Prostate gland (tissue), 2 donors: ENCODE measurements at regions not wholly inside any gene's neighbourhood (a gene's known extent, or its start where the extent isn't known, plus 50 kb on each side); places are given as distances from the start of the nearest gene placed in this dataset.

Experiments used
- DNase-seq: peaks from one replicate; pipeline ENCODE4 v3.0.0-alpha.2; 2019; ENCODE audit warnings: low spot score
- H3K27ac ChIP-seq, 2 donors: fragments of 200-600 bp; sonication (generic); 2 replicates each; pipeline ENCODE4 v1.5.1; 2017 to 2019
- H3K27me3 ChIP-seq: fragments of 200-600 bp; sonication (generic); replicated peaks from 2 replicates; pipeline ENCODE4 v1.5.1; 2019; ENCODE audit not compliant: insufficient read depth
- H3K36me3 ChIP-seq, 2 donors: fragments of 200-600 bp; sonication (generic); 1 replicate in 1 of 2; 2 replicates in 1 of 2; pipeline versions ENCODE4 v1.5.1 to v1.8.1; 2017 to 2019
- H3K4me1 ChIP-seq: fragments of 200-600 bp; sonication (generic); replicated peaks from 2 replicates; pipeline ENCODE4 v1.5.1; 2019
- H3K4me3 ChIP-seq, 2 donors: fragments of 200-600 bp; sonication (generic); 2 replicates each; pipeline ENCODE4 v1.5.1; 2017 to 2019
- H3K9me3 ChIP-seq: fragments of 200-600 bp; sonication (generic); 2 replicates; pipeline ENCODE4 v1.5.1; 2017
- POLR2A ChIP-seq: fragments of 450-650 bp; IDR thresholded peaks from one replicate; pipeline ENCODE4 v1.6.1; 2016; ENCODE audit warnings: antibody characterized with exemption, mild to moderate bottlenecking
- POLR2AphosphoS5 ChIP-seq: sonication (generic); formaldehyde crosslinking; IDR thresholded peaks from one replicate; pipeline ENCODE4 v1.6.1; 2017; ENCODE audit warnings: antibody characterized with exemption
- WGBS: methylation state at CpG from one replicate; pipeline ENCODE4 v1.1.5; 2018; 5-methylcytosine and 5-hydroxymethylcytosine counted together
- intact Hi-C: fragments of 100-400 bp; cut with DNase I; formaldehyde crosslinking; loops from one replicate; pipeline ENCODE4 v1.14.2; 2022
- TF ChIP-seq, protein P1 (sequence below), 4 experiments: fragments of 200-600 bp in 2 of 4; fragments of 450-650 bp in 2 of 4; sonication (generic) in 2 of 4; IDR thresholded peaks; 1 replicate in 3 of 4; 2 replicates in 1 of 4; pipeline ENCODE4 v1.5.1; 2016 to 2019; ENCODE audit warnings: antibody characterized with exemption in 4 of 4, mild to moderate bottlenecking in 2 of 4, moderate library complexity in 2 of 4

DNA sequence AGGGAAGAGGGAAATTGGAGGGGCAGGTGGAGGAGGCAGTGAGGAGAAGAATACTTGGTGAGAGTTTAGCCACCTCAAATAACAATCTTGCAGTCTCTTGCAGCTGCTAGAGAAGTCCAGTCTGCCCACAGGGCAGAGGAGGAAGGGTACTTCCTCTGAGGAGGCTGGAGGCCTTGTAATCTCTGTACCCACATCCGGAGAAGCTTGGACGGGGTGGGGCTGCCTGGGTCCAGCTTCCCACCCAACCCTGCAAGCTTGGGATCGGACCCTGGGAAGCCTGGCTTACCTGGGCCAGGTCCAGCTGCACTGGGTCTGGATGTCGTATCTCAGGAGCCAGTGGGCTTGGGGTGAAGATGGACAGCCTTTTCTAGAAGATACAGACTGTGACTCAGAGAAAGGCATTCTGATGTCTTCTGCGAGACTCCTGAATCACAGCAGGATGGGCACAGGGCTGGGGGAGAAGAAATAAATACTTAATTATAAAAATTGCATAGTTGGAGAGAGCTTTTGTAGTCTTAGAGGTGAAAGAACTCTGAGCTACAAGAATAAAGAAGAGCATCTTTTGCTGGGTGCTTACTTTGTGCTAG lies 111.8 kb upstream of the JUN start:
- 82% methylated on average over 5 of the region's 5 CpGs for WGBS
- H3K4me3 ChIP-seq, result no peak overlapping the region
- DNase-seq, result no peak
- intact Hi-C loops, result loop anchor here (5.0 kb wide), 1 partner anchor 802 kb away; no protein-coding TSS in a partner anchor
- TF ChIP-seq, protein P1, sequence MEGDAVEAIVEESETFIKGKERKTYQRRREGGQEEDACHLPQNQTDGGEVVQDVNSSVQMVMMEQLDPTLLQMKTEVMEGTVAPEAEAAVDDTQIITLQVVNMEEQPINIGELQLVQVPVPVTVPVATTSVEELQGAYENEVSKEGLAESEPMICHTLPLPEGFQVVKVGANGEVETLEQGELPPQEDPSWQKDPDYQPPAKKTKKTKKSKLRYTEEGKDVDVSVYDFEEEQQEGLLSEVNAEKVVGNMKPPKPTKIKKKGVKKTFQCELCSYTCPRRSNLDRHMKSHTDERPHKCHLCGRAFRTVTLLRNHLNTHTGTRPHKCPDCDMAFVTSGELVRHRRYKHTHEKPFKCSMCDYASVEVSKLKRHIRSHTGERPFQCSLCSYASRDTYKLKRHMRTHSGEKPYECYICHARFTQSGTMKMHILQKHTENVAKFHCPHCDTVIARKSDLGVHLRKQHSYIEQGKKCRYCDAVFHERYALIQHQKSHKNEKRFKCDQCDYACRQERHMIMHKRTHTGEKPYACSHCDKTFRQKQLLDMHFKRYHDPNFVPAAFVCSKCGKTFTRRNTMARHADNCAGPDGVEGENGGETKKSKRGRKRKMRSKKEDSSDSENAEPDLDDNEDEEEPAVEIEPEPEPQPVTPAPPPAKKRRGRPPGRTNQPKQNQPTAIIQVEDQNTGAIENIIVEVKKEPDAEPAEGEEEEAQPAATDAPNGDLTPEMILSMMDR (IDR thresholded peaks at IDR 0.05), result no peak
- TF ChIP-seq POLR2AphosphoS5 (no peak), POLR2A (no peak)
- no peaks in the 10 kb centered on the region for H3K27me3 ChIP-seq
- peak overlapping the region in 1 of 2 donors; percentile 6 for H3K27ac ChIP-seq
- no peaks in the 10 kb centered on the region for H3K36me3 ChIP-seq
- H3K4me1 ChIP-seq, result peaks cover 12% of the 10 kb centered on the region
- no peaks in the 10 kb centered on the region for H3K9me3 ChIP-seq

- H3K9me3 ChIP-seq, result no peaks in the 10 kb centered on the region
- intact Hi-C loops, result loop anchor here (5.0 kb wide), 1 partner anchor 801 kb away; no protein-coding TSS in a partner anchor
- H3K4me1 ChIP-seq, result peaks cover 12% of the 10 kb centered on the region
- no peak overlapping the region for H3K4me3 ChIP-seq
- H3K27ac ChIP-seq, result peak overlapping the region; percentile 18 to 52
- H3K36me3 ChIP-seq, result no peaks in the 10 kb centered on the region
- 24% methylated on average over 8 of the region's 8 CpGs for WGBS
- H3K27me3 ChIP-seq, result no peaks in the 10 kb centered on the region
- TF ChIP-seq POLR2AphosphoS5, result peak; percentile 49
- TF ChIP-seq, protein P1 (IDR thresholded peaks at IDR 0.05), result no peak
- peak; percentile 57 for DNase-seq
These were observed 112.7 kb upstream of the JUN start for GRCh38 chr1:58896246-58897183.

- WGBS, result 70% methylated on average over 10 of the region's 10 CpGs
- peak overlapping the region; percentile 48 to 50 for H3K27ac ChIP-seq
- no peaks in the 10 kb centered on the region for H3K9me3 ChIP-seq
- H3K36me3 ChIP-seq, result no peaks in the 10 kb centered on the region
- no peak for DNase-seq
- no peak overlapping the region for H3K4me3 ChIP-seq
- intact Hi-C loops, result loop anchor here (2.0 to 5.0 kb wide), 2 partner anchors 82 to 798 kb away; no protein-coding TSS in a partner anchor
- H3K4me1 ChIP-seq, result peaks cover 12% of the 10 kb centered on the region
- TF ChIP-seq POLR2AphosphoS5, result no peak
- TF ChIP-seq POLR2A, result no peak
- TF ChIP-seq, protein P1 (IDR thresholded peaks at IDR 0.05), result no peak
- no peaks in the 10 kb centered on the region for H3K27me3 ChIP-seq
These were observed 115.1 kb upstream of the JUN start for GRCh38 chr1:58898739-58899586.

DNA sequence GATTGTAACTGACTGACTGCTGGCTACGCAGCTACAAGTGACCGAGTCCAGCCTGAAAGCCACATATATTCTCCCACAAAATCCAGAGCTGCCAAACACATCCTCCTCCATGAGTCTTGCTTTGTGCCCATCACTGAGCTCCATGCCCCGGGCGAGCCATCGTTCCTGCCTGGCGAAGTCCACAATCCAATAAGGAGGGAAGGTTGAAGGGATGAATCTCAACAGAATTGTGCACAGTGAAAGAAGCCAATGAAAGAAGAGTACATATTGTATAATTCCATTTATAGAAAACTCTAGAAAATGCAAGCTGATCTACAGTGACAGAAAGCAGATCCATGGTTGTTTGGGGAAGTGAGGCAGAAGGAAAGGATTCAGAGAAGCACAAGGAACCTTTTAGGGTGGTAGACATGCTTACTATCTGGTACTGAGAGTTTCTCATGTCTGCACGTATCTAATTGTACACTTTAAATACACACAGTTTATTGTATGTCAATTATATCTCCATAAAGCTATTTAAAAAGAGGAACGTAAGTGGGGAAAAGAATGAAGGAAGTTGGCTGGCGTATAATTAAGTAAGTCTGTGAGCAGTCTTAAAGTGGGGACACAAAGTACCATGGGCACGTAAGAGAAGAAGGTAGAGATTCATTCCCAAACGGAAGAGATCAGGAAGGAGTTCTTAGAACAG lies 115.9 kb upstream of the JUN start:
- no peaks in the 10 kb centered on the region for H3K36me3 ChIP-seq
- intact Hi-C loops, result loop anchor here (2.0 to 10.0 kb wide), 4 partner anchors 83 to 798 kb away; partner anchors contain the start of gene FGGY
- 59% methylated on average over 11 of the region's 11 CpGs for WGBS
- DNase-seq, result no peak
- peaks cover 12% of the 10 kb centered on the region for H3K4me1 ChIP-seq
- no peaks in the 10 kb centered on the region for H3K9me3 ChIP-seq
- no peaks in the 10 kb centered on the region for H3K27me3 ChIP-seq
- peak overlapping the region; percentile 48 to 50 for H3K27ac ChIP-seq
- no peak for TF ChIP-seq POLR2A
- peak; percentile 33 for TF ChIP-seq POLR2AphosphoS5
- TF ChIP-seq, protein P1 (IDR thresholded peaks at IDR 0.05), result no peak
- H3K4me3 ChIP-seq, result no peak overlapping the region
